C4-2B (cell line): ENCODE measurements at regions not wholly inside any gene's neighbourhood (a gene's known extent, or its start where the extent isn't known, plus 50 kb on each side); places are given as distances from the start of the nearest gene placed in this dataset.

Experiments
- H3K27ac ChIP-seq: fragments of 450-650 bp; 2 replicates; pipeline ENCODE4 v1.5.1; 2017
- CTCF ChIP-seq: fragments of 450-650 bp; conservative IDR thresholded peaks from 2 replicates; pipeline ENCODE4 v1.5.1; 2017; ENCODE audit warnings: mild to moderate bottlenecking
- ZFX ChIP-seq: fragments of 450-650 bp; IDR thresholded peaks from 2 replicates; pipeline ENCODE4 v1.6.1; 2017

- TF ChIP-seq ZFX (no peak), CTCF (no peak)
- no peak overlapping the region for H3K27ac ChIP-seq
Measured at GRCh38 chr1:96995351-96995750, 273.8 kb downstream of the PTBP2 start.

GRCh38 chr1:96996001-96996400, 274.4 kb downstream of the PTBP2 start:
- no peak overlapping the region for H3K27ac ChIP-seq
- TF ChIP-seq CTCF (no peak), ZFX (no peak)

GRCh38 chr1:96997717-96998116, 276.1 kb downstream of the PTBP2 start:
- no peak for TF ChIP-seq CTCF
- no peak for TF ChIP-seq ZFX
- no peak overlapping the region for H3K27ac ChIP-seq

- TF ChIP-seq ZFX (no peak), CTCF (no peak)
- H3K27ac ChIP-seq, result no peak overlapping the region
Measured at GRCh38 chr1:96998466-96998865, 276.9 kb downstream of the PTBP2 start.

- no peak for TF ChIP-seq CTCF
- no peak for TF ChIP-seq ZFX
- H3K27ac ChIP-seq, result no peak overlapping the region
Measured at GRCh38 chr1:96999191-96999590, 277.6 kb downstream of the PTBP2 start.

- TF ChIP-seq CTCF (no peak), ZFX (no peak)
- H3K27ac ChIP-seq, result no peak overlapping the region
Measured at GRCh38 chr1:97004054-97004453, 282.5 kb downstream of the PTBP2 start.

- TF ChIP-seq ZFX, result no peak
- TF ChIP-seq CTCF, result no peak
- no peak overlapping the region for H3K27ac ChIP-seq
Measured at GRCh38 chr1:97004743-97005142, 283.2 kb downstream of the PTBP2 start.
